ENCODE measurements at regions not wholly inside any gene's neighbourhood (a gene's known extent, or its start where the extent isn't known, plus 50 kb on each side); places are given as distances from the start of the nearest gene placed in this dataset.

DNA sequence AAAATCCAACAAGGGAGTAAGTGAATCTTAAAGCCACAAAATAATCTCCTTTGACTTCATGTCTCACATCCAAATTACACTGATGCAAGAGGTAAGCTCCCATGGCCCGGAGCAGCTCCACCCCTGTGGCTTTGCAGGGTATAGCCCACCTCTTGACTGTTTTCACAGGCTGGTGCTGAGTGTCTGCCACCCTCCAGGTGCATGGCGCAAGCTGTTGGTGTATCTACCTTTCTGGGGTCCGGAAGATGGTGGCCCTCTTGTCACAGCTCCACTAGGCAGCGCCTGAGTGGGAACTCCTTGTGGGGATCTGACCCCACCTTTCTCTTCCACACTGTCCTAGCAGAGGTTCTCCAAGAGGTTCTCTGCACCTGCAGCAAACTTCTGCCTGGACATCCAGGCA lies 1051.1 kb upstream of the CDH6 start:
- Mint-ChIP-seq H3K9me3 (peaks cover 2 to 23% (median 11%) of the 10 kb centered on the region in 8 donors), H3K4me1 (no peaks in the 10 kb centered on the region), H3K36me3 (no peaks in the 10 kb centered on the region), H3K4me3 (no peak overlapping the region), H3K27ac (no peak overlapping the region), H3K27me3 (no peaks in the 10 kb centered on the region)
- POLR2A ChIA-PET (ENCODE audit: partially characterized antibody) = no interaction called here
- H3K36me3 ChIP-seq (ENCODE audit: insufficient read depth, low read length) = no peaks in the 10 kb centered on the region
- H3K9me3 ChIP-seq (ENCODE audit: control insufficient read depth in 1 of 2, low read length in 2 of 2) = no peaks in the 10 kb centered on the region
- CTCF ChIA-PET (ENCODE audit: partially characterized antibody) = no interaction called here
- intact Hi-C loops (cut with micrococcal nuclease) = no loop called here
- no peak overlapping the region for H3K27ac ChIP-seq (ENCODE audit: low read depth, low read length)
- no peaks in the 10 kb centered on the region for H3K4me1 ChIP-seq (ENCODE audit: insufficient read depth, low read length)
- H3K27me3 ChIP-seq (ENCODE audit: insufficient read depth, low read length) = no peaks in the 10 kb centered on the region
- no peak overlapping the region for H3K4me3 ChIP-seq (ENCODE audit: low read length in 2 of 2)
- DNase-seq = no peak

DNA sequence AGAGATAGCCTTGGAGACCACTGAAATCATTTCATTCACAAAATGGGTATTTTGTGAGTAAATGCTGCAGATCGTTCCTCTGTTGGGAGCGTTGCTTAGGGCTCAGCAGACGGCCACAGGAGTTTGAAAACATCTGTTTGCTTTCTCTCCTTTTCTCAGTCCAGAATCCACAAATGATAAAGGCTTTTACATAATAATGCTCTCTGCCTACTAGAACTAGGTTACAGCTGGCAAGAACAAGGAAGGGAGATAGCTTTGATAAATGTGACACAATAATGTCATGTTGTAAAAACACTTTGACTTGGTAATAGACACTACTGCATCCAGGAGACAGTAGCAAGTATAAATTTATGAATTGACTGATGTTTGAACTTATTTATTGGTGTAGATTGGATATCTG lies 1072.4 kb upstream of the CDH6 start:
- Mint-ChIP-seq H3K36me3 (no peaks in the 10 kb centered on the region), H3K27me3 (no peaks in the 10 kb centered on the region), H3K4me1 (no peaks in the 10 kb centered on the region), H3K27ac (no peak overlapping the region), H3K9me3 (peaks cover 0 to 35% (median 14%) of the 10 kb centered on the region in 8 donors), H3K4me3 (no peak overlapping the region)
- POLR2A ChIA-PET (ENCODE audit: partially characterized antibody) = no interaction called here
- intact Hi-C loops (cut with micrococcal nuclease) = no loop called here
- H3K4me1 ChIP-seq (ENCODE audit: insufficient read depth, low read length) = no peaks in the 10 kb centered on the region
- CTCF ChIA-PET (ENCODE audit: partially characterized antibody) = no interaction called here
- H3K36me3 ChIP-seq (ENCODE audit: insufficient read depth, low read length) = no peaks in the 10 kb centered on the region
- no peaks in the 10 kb centered on the region for H3K9me3 ChIP-seq (ENCODE audit: control insufficient read depth in 1 of 2, low read length in 2 of 2)
- H3K27me3 ChIP-seq (ENCODE audit: insufficient read depth, low read length) = no peaks in the 10 kb centered on the region
- no peak overlapping the region for H3K4me3 ChIP-seq (ENCODE audit: low read length in 2 of 2)
- H3K27ac ChIP-seq (ENCODE audit: low read depth, low read length) = no peak overlapping the region
- DNase-seq = no peak

DNA sequence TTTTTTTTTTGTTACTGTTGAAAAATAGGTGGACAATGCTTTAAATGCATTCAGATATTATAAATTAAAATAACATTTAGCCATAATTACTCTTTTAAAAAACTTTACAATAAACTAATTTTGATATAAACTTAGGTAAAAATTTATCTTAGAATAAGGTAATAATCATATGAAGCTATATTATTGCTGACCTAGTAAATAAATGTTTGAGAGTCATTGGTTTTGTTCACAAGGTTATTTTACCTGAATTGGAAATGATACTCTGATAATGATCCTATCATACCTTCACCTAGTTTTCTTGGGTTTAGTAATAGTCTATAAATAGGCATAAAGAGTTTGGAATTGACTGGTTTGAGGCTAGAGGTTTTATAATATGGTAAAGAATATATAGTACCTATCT lies 1076.4 kb upstream of the CDH6 start:
- Histone ChIP-seq H3K27me3 (ENCODE audit: insufficient read depth, low read length) (no peaks in the 10 kb centered on the region), H3K4me3 (ENCODE audit: low read length in 2 of 2) (no peak overlapping the region), H3K36me3 (ENCODE audit: insufficient read depth, low read length) (no peaks in the 10 kb centered on the region), H3K27ac (ENCODE audit: low read depth, low read length) (no peak overlapping the region), H3K4me1 (ENCODE audit: insufficient read depth, low read length) (no peaks in the 10 kb centered on the region), H3K9me3 (ENCODE audit: control insufficient read depth in 1 of 2, low read length in 2 of 2) (no peaks in the 10 kb centered on the region)
- Mint-ChIP-seq H3K4me1 (no peaks in the 10 kb centered on the region), H3K36me3 (no peaks in the 10 kb centered on the region), H3K27me3 (no peaks in the 10 kb centered on the region), H3K4me3 (no peak overlapping the region), H3K9me3 (peaks cover 0 to 35% (median 10%) of the 10 kb centered on the region in 8 donors), H3K27ac (no peak overlapping the region)
- CTCF ChIA-PET (ENCODE audit: partially characterized antibody) = no interaction called here
- intact Hi-C loops (cut with micrococcal nuclease) = no loop called here
- POLR2A ChIA-PET (ENCODE audit: partially characterized antibody) = no interaction called here
- no peak for DNase-seq

DNA sequence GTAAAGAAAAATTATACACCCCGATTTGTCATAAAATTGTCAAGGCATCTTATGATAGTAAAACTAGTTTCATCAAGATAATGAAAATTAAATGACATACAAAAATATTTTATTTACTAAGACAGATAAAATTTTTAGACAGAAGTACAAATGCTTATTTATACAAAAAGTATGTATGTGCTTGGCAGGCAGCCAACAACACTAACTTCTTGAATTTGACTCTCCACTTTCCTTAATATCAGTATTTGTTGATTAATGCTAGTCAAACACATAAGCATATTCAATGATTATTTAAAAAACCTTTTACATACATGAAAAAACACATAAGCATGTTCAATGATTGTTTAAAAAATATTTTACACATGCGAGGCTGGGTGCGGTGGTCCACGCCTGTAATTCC lies 1079.9 kb upstream of the CDH6 start:
- no peak overlapping the region for H3K27ac Mint-ChIP-seq
- H3K4me3 ChIP-seq (ENCODE audit: low read length in 2 of 2) = no peak overlapping the region
- H3K4me1 Mint-ChIP-seq = no peaks in the 10 kb centered on the region
- no peaks in the 10 kb centered on the region for H3K36me3 ChIP-seq (ENCODE audit: insufficient read depth, low read length)
- no peaks in the 10 kb centered on the region for H3K27me3 Mint-ChIP-seq
- H3K27ac ChIP-seq (ENCODE audit: low read depth, low read length) = no peak overlapping the region
- CTCF ChIA-PET (ENCODE audit: partially characterized antibody) = no interaction called here
- DNase-seq = no peak
- POLR2A ChIA-PET (ENCODE audit: partially characterized antibody) = no interaction called here
- intact Hi-C loops (cut with micrococcal nuclease) = no loop called here
- no peaks in the 10 kb centered on the region for H3K27me3 ChIP-seq (ENCODE audit: insufficient read depth, low read length)
- no peaks in the 10 kb centered on the region for H3K4me1 ChIP-seq (ENCODE audit: insufficient read depth, low read length)
- no peaks in the 10 kb centered on the region for H3K9me3 ChIP-seq (ENCODE audit: control insufficient read depth in 1 of 2, low read length in 2 of 2)
- peaks cover 2 to 24% (median 12%) of the 10 kb centered on the region in 8 donors for H3K9me3 Mint-ChIP-seq
- no peak overlapping the region for H3K4me3 Mint-ChIP-seq
- no peaks in the 10 kb centered on the region for H3K36me3 Mint-ChIP-seq

DNA sequence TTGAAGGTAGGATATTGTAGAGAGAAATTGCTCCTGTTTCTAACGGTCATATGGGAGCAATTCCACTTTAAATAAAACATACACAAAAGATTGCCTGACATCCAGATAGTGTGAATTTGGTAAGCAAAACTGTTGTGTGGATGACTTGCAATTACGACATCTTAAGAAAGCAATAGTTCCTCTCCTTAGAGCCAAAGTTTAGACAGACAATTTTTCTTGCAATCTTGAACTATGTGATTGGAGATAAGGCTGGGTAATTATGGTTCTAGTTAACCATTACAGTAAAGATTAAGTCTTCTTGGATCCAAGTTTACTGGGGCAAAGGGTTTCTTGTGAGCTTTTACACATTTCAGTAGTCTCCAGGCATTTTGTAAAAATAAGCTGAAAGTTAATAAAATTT lies 1080.6 kb upstream of the CDH6 start:
- Histone ChIP-seq H3K9me3 (ENCODE audit: control insufficient read depth in 1 of 2, low read length in 2 of 2) (no peaks in the 10 kb centered on the region), H3K4me3 (ENCODE audit: low read length in 2 of 2) (no peak overlapping the region), H3K27me3 (ENCODE audit: insufficient read depth, low read length) (no peaks in the 10 kb centered on the region), H3K27ac (ENCODE audit: low read depth, low read length) (no peak overlapping the region), H3K36me3 (ENCODE audit: insufficient read depth, low read length) (no peaks in the 10 kb centered on the region), H3K4me1 (ENCODE audit: insufficient read depth, low read length) (no peaks in the 10 kb centered on the region)
- ChIA-PET POLR2A (ENCODE audit: partially characterized antibody) (no interaction called here), CTCF (ENCODE audit: partially characterized antibody) (no interaction called here)
- H3K27me3 Mint-ChIP-seq = no peaks in the 10 kb centered on the region
- H3K4me3 Mint-ChIP-seq = no peak overlapping the region
- DNase-seq = no peak
- no peaks in the 10 kb centered on the region for H3K36me3 Mint-ChIP-seq
- intact Hi-C loops (cut with micrococcal nuclease) = no loop called here
- H3K9me3 Mint-ChIP-seq = peaks cover 1 to 25% (median 13%) of the 10 kb centered on the region in 8 donors
- no peak overlapping the region for H3K27ac Mint-ChIP-seq
- H3K4me1 Mint-ChIP-seq = no peaks in the 10 kb centered on the region

DNA sequence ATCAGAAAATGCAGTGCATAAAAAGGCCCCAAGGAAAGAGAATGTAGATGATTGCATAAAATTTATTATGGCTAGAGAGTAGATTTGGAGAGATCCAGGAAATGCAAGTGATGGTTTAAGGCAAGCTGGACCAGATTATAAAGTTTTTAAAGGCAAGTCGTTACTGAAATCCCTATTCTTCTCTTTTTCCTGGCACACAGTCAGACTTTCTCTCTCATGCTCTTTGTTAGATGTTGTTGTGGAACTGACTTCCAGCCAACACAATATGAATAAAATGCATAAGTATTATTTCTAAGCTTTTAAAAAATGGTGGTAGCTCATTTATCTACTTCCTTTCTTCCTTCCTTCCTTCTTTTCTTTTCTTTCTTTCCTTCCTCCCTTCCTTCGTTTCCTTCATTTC lies 1085.4 kb upstream of the CDH6 start:
- Mint-ChIP-seq H3K36me3 (no peaks in the 10 kb centered on the region), H3K4me3 (no peak overlapping the region), H3K9me3 (peaks cover 0 to 14% (median 11%) of the 10 kb centered on the region in 8 donors), H3K4me1 (no peaks in the 10 kb centered on the region), H3K27me3 (no peaks in the 10 kb centered on the region), H3K27ac (no peak overlapping the region)
- Histone ChIP-seq H3K27me3 (ENCODE audit: insufficient read depth, low read length) (no peaks in the 10 kb centered on the region), H3K4me3 (ENCODE audit: low read length in 2 of 2) (no peak overlapping the region), H3K36me3 (ENCODE audit: insufficient read depth, low read length) (no peaks in the 10 kb centered on the region), H3K27ac (ENCODE audit: low read depth, low read length) (no peak overlapping the region), H3K4me1 (ENCODE audit: insufficient read depth, low read length) (no peaks in the 10 kb centered on the region), H3K9me3 (ENCODE audit: control insufficient read depth in 1 of 2, low read length in 2 of 2) (no peaks in the 10 kb centered on the region)
- ChIA-PET POLR2A (ENCODE audit: partially characterized antibody) (no interaction called here), CTCF (ENCODE audit: partially characterized antibody) (no interaction called here)
- intact Hi-C loops (cut with micrococcal nuclease) = no loop called here
- DNase-seq = no peak

DNA sequence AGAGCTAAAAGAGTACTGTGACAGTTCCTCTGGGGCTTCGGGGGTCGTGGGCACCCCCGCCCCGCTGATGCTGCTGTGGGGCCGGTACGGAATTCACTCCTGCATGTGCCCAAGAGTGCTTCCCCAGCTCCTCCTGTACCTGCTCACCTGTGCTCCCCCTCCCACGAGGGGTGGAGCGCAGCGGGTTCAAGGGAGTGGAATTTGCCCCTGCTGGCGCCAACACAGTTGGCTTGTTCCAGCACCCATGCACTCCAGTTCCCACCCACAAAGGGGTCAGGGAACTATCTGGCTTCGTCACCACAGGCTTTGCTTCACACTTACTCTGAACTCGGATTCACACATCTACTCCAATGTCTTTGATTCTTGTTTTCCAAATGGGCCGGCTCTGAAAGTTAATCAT lies 1086.9 kb upstream of the CDH6 start:
- ChIA-PET CTCF (ENCODE audit: partially characterized antibody) (no interaction called here), POLR2A (ENCODE audit: partially characterized antibody) (no interaction called here)
- Histone ChIP-seq H3K4me3 (ENCODE audit: low read length in 2 of 2) (no peak overlapping the region), H3K27me3 (ENCODE audit: insufficient read depth, low read length) (no peaks in the 10 kb centered on the region), H3K27ac (ENCODE audit: low read depth, low read length) (no peak overlapping the region), H3K4me1 (ENCODE audit: insufficient read depth, low read length) (no peaks in the 10 kb centered on the region), H3K36me3 (ENCODE audit: insufficient read depth, low read length) (no peaks in the 10 kb centered on the region), H3K9me3 (ENCODE audit: control insufficient read depth in 1 of 2, low read length in 2 of 2) (no peaks in the 10 kb centered on the region)
- no peaks in the 10 kb centered on the region for H3K36me3 Mint-ChIP-seq
- no peaks in the 10 kb centered on the region for H3K27me3 Mint-ChIP-seq
- H3K27ac Mint-ChIP-seq = no peak overlapping the region
- peaks cover 0 to 10% (median 6%) of the 10 kb centered on the region in 8 donors for H3K9me3 Mint-ChIP-seq
- H3K4me3 Mint-ChIP-seq = no peak overlapping the region
- intact Hi-C loops (cut with micrococcal nuclease) = no loop called here
- no peak for DNase-seq
- no peaks in the 10 kb centered on the region for H3K4me1 Mint-ChIP-seq

DNA sequence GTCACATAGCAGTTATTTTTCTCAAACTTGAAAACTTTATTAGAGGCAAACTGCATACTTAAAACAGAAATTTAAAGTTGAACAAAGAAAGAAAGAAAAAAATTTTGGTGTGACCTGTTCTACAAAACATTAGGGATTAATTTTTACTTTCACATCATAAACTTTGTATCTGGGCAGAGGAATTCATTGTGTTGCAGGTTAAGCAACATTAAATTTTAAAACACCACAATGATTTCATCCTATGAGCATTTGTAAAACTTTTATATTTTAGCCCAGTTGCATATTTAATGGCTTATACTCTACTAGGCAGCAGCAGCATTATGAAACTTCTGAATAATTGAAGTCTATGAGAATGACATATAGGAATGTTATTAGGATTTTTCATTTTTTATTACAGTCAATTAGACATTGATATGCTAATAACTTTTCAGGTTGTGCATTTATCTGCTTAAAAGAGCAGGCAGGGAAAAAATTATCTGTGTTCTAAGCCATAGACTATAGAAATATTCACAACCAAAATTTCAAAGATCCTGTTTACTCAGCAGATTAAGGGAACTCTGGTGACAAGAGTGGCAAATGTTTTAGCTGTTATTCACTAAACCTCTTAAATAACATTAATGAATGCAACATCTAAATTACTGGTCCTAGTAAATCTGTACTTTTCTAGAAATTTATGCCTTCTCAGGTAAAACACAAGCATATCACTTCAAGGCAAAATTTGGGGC lies 1088.5 kb upstream of the CDH6 start:
- H3K27ac ChIP-seq (ENCODE audit: low read depth, low read length) = no peak overlapping the region
- H3K9me3 Mint-ChIP-seq = peaks cover 2 to 11% (median 8%) of the 10 kb centered on the region in 8 donors
- H3K4me3 Mint-ChIP-seq = no peak overlapping the region
- CTCF ChIA-PET (ENCODE audit: partially characterized antibody) = no interaction called here
- no peaks in the 10 kb centered on the region for H3K27me3 ChIP-seq (ENCODE audit: insufficient read depth, low read length)
- H3K27me3 Mint-ChIP-seq = no peaks in the 10 kb centered on the region
- POLR2A ChIA-PET (ENCODE audit: partially characterized antibody) = no interaction called here
- no peaks in the 10 kb centered on the region for H3K36me3 Mint-ChIP-seq
- H3K36me3 ChIP-seq (ENCODE audit: insufficient read depth, low read length) = no peaks in the 10 kb centered on the region
- intact Hi-C loops (cut with micrococcal nuclease) = no loop called here
- H3K4me1 Mint-ChIP-seq = no peaks in the 10 kb centered on the region
- no peak overlapping the region for H3K4me3 ChIP-seq (ENCODE audit: low read length in 2 of 2)
- H3K27ac Mint-ChIP-seq = no peak overlapping the region
- H3K4me1 ChIP-seq (ENCODE audit: insufficient read depth, low read length) = no peaks in the 10 kb centered on the region
- DNase-seq = no peak
- no peaks in the 10 kb centered on the region for H3K9me3 ChIP-seq (ENCODE audit: control insufficient read depth in 1 of 2, low read length in 2 of 2)

All from CD4-positive, alpha-beta memory T cell (primary cell).